NCI-H774 (cell line): ENCODE measurements at regions not wholly inside any gene's neighbourhood (a gene's known extent, or its start where the extent isn't known, plus 50 kb on each side); places are given as distances from the start of the nearest gene placed in this dataset.
"Not testable (repeated sequence)": the region's sequence is repeated elsewhere in the genome, so short reads cannot be mapped to it uniquely, and the experiment has no call there.

Source experiments
- DNase-seq: peaks from one replicate; lab custom pipeline; 2025; lab: John Stamatoyannopoulos, UW

DNA sequence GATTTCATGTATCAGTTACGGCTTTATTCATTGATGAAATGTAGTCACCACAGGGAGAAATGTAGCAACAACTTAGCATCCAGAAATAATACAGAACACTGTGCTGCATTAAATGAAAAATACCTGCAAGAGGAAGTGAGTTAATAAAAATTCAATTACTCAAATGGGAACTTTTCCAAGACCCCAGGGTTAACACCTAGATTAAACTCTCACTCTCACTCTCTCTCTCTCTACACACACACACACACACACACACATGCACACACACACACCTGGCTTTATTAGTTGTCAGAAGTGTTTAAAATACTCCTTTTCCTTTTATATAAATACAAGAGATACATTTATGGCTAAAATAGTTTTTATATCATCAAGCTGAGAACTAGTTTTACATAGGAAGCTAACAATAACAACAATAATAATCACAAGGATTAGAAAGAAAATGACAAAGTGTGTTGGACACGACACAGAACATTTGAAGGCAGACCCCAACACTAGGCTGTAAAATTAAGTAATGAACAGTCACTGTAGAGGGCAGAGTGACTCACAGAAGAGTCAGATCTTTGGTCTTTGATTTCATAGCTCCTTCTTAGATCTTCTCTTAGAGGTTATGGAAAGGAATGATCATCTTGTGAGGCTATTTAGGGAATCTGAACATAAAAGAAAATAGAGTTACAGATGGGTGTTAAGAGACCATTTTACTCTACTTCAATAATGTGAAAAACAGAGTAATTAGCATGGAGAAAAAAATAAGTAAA, 1266.0 kb upstream of the ADGRL2 start:
- no peak for DNase-seq

DNA sequence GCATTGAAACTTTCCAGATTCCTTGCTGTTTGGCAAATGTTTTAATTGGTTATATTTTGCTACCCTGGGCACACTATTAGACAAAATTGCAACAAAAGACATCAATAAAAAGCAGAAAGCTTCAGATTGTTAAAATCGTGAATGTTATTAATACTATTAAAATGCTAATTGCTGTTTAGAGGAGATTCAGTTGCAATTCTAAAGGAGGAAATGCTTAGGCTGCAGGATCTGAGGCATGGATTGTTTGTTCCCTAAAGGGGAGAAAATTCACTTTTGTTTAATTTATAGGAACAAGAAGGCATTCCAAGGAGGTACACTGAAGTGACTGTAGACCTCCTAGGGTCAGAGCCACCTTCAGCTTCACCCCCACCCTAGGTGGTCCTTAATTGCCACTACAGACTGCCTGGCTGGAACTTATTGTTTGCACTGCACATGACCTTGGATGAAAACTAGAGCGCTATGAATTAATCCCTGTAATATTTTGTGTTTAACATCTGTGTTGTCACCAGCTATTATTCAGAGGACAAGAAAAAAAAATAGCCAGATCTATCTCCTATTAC, 1266.9 kb upstream of the ADGRL2 start:
- no peak for DNase-seq

DNA sequence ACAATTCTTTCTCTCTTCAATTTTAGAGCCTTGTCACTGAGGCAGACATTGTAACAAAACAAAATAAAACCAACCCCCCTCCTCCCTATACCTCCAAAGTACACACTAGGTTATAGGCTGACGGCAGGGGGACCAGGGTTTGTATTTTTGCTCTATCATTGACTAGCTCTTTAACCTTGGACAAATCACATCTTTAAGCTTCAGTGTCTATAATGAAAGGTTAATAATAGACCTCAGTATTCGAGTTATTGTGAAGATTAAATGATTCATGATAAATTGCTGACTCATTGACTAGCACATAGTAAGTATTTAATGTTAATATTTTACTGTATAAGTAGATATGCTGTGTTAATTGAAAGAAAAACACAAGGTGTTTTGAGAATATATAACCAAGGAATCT, 1267.6 kb upstream of the ADGRL2 start:
- no peak for DNase-seq

DNA sequence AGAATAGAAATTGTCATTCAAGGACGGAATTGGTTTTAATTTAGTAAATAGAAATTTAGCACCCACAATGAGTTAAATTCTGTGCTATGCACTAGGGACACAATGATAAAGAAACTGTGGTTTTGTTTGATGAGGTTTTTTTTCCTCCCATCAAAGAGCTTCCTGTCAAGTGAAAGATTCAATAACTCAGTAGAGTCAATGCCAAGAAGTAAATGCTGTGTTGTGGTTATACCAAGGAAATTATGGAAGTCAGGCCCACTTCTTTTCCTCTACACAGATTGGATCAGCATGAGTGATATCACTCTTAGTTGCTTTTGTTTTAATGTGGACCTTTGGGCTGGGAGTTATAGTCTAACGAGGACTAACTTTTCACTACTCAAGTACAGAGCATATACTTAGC, 1269.6 kb upstream of the ADGRL2 start:
- DNase-seq: no peak

DNA sequence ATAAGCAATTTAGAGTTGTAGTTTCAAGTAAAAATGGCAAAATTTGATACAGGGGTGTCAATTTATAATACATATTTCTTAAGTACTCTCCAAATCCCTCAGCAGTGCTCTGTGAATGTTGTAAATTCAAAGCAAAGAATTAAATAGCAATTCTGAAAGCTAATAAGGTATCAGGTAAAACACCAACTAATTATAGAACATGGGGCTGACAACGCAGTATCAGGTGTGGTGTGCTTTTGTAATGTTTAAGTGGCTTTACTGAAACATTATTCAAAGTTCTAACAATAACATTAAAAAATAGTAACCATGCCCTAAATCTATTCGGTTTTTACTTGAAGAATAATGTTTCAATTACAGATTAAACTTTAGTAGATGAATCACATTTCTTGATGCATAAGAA, 1271.2 kb upstream of the ADGRL2 start:
- no peak for DNase-seq

DNA sequence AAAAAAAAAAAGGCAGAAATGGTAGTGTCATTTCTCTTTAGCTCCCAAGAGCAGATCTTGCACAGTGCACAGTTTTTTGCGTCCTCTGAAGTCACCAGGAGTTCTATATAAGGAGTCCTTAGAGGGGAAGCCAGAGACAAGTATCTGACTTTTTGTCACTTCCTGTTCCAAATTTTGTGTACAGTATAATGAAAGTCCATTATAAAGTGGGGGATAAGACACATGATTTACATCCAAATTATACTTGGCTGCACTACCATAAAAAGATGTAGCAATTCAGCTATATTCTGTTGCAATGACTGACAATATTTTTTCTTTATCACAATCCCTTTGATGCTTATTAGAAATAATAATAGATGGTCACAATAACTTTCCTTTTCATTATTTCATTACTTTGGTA, 1276.9 kb upstream of the ADGRL2 start:
- no peak for DNase-seq

DNA sequence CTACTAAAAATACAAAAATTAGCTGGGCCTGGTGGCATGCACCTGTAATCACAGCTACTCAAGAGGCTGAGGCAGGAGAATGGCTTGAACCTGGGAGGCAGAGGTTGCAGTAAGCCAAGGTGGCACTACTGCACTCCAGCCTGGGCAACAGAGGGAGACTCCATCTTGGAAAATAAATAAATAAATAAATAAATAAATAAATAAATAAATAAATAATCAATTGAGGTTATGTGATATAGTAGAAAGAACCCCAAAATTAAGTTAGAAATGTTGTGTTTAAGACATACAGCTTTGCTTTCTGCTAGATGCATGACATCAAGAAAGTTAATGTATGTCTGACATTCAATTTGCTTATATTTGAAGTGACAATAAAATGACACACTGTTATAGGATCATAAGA, 1277.7 kb upstream of the ADGRL2 start:
- DNase-seq: not testable (repeated sequence)

DNA sequence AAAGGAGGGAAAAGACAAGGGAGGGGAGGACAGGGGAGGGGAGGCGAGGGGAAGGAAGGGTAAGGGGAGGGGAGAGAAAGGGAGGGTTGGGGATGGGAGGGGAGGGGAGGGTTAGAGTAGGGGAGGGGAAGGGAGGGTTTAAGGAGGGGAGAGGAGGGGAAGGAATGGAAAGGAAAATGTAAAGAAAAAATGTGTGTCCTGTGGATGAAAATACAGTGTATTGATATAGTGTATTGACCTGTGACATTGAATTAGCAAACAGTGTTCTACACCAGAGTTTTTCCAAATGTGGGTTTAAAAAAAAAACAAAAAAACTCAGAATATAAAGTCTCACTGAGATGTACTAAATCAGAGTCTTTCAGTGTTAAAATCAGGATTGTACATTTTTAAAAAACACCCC, 1279.8 kb upstream of the ADGRL2 start:
- DNase-seq: no peak

DNA sequence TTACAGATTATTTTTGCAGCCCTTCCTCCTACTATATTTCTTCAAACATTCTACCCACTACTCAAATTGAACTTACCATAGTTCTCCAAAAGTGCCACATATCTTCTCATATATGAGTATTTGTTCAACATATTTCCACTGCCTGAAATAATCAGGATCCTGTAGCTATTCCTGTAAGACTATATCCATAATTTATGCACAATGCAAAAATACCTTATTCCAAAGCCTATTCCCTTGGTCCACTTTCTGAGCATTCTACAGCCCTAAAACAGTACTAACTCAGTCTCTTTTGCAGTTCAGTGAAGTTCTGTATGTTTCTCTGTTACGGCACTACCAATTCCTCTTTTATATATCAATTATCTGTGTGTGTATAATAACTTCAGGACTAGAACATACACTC, 1283.7 kb upstream of the ADGRL2 start:
- DNase-seq: no peak

DNA sequence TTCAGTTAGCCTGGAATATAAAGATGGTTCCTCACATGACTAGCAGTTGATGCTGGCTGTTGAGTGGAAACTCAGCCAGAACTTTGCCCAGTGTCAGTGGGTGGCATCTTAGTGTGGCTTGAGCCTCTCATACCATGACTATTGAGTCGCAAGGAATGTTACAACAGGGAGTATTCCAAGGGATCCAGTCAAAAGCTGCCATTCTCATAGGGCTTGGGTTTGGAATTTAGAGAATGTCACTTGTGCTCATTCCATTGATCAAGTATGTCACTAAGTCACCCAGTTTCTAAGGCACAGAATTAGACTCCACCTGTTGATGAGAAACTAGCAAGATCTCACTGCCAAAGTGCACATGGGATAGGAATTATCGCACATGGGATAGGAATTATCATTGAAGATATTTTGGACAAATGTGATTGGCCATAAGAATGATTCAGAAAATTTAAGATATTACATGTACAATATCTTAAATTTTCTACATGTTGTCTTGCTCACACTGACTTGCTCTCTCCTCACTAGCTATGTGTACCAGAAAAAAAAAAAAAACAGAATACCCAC, 1290.7 kb upstream of the ADGRL2 start:
- no peak for DNase-seq

DNA sequence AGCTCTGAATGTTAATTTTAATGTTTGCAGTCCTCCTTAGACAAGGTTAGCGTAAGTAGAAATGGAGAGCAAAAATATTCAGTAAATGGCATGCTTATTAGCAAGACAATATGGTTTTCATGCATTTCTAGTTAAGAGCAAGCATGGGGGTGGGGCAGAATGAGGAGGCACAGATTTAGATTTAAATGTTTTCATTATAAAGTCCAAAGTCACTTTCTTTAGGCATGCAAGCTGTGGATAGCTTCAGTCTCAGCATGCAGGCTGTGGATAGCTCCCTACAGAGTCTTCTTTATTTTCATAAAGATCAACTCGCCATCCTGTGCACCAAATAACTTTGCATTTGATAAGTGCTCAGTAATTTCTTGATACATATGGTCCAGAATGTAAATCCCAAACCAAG, 1294.5 kb upstream of the ADGRL2 start:
- DNase-seq: no peak

DNA sequence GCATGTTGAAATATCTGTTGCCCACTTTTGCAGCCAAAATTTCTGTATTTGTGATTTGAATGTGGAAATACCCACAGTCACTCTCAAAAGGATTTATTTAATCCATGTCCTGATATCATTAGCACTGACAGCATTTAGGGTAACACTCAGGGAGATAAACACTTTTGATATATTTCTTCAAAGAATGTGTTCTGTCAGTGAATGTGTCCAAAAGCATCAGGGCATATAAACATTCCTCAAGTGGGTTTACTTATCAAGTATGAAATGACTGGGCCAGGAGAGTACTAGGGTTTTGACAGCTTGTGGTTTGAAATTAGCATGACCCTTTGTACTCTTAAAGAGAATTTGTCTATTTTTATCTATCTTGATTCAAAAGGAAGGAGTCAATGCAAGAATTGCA, 1302.1 kb upstream of the ADGRL2 start:
- DNase-seq: no peak

DNA sequence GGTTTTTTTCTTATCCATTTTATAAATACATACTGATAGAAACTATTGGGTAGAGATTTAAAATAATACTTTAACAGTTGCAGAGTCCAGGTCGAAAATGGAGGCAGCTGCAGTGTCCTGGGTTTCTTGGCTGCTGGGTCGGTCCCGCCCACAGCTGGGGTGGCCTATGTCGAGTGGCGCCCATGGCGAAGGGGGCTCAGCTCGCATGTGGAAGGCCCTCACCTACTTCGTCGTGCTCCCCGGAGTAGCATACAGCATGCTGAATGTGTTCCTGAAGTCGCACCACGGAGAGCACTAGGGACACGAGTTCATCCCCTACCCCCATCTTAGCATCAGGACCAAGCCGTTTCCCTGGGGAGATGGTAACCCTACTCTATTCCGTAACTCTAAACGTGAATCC, 1304.9 kb upstream of the ADGRL2 start:
- no peak for DNase-seq

DNA sequence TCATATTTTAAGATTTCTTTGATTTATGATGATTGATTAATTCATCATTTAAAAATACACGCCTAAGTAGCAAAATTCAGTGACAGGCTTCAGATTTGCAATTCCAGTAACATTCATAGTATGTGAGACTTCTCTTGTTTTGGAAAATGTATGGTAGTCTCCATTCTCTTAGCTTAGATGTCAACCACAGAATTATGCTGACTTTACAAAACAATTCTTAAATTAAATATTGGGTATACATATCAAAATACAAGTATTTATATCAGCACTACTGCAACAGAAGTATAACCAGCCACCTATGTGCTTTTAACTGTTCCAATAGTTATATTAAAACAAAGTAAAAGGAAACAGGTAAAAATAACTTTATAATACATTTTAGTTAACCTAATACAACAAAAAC, 1328.6 kb upstream of the ADGRL2 start:
- no peak for DNase-seq

DNA sequence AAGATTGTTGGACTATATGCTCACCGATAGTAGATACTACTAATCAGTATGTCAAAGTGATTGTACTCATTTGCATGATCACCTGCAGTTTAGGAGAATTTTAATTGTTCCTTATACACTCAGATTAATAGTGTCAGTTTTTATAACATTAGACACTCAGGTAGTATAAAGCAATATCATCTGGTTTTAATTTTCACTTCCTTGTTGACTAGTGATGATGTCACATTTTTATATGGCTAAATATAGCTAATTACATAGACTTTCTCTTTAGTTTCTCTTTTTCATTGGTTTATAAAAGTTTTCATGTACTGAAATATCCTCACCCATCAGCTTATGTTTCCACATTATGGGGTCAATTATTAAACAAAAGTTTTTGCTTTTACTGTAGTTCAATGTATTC, 1332.4 kb upstream of the ADGRL2 start:
- no peak for DNase-seq

DNA sequence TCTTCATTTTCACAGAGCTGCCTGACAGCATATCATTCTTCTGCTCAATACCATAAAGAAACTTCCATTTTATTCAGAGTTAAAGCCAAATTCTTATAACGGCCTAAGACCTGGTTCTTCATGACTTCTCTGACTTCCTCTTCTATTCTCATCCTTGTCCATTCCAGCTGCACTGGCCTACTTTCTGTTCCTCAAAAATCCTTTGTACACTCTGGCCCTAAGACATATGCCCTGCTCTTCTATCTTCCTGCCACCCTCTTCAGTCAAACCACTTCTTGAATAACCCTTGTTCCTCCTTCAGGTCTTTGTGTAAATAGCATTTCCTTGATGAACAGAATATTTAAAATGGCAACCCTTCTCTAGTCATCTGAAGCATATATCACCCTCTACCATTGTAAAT, 1338.7 kb upstream of the ADGRL2 start:
- no peak for DNase-seq

DNA sequence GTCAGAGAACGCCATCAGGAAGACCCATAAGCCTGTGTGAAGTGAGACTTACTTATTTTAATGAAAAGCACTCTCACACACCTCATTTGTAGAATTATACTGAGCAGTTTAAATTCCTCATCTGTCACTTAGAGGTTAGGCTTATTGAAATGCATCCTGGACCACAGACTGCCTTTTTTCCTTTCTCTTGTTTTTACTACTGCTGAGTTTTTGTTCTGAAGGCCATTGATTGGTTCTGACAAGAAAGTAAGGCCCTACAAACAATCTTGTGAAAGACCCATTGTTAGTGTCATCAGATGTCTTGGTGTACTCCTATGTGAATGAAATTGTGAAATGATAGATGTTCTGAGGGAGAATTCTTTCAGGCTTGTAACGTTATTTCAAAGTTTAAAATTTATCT, 1343.3 kb upstream of the ADGRL2 start:
- DNase-seq: no peak

DNA sequence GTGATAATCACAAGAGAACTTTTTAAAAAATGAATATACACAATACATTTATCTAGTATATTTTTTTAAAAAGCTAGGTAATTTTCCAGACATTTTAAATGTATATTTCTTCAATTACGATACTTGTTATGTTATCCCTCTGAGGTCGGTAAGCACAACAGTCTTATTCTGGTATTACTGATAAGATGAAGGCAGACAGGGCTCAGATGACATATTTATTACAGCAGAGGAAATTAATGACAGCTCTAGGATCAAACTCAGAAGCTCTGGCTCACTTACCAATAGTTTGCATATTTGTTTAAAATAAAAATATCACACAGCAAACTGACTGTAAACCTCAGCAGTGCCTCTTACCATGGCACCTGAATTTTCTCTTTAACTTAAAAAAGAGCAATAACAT, 1347.0 kb upstream of the ADGRL2 start:
- DNase-seq: no peak

DNA sequence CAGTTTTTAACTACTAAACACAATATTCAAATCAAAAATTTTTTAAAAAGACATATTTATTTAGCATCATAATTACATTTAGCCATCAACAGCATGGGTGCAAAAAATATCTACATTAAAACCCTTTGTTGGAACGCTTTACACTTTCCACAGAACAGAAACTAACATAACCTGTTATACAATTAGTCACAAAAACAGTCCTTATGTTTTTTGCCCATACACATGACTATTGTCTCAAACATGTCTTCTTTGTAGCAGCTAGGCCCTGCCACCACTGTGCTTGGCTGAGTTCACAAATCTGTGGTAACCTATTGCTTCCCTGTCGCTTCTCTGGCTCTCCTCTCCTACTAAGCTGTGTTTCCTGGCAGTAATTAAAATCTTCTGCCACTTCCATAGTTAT, 1350.0 kb upstream of the ADGRL2 start:
- DNase-seq: no peak

DNA sequence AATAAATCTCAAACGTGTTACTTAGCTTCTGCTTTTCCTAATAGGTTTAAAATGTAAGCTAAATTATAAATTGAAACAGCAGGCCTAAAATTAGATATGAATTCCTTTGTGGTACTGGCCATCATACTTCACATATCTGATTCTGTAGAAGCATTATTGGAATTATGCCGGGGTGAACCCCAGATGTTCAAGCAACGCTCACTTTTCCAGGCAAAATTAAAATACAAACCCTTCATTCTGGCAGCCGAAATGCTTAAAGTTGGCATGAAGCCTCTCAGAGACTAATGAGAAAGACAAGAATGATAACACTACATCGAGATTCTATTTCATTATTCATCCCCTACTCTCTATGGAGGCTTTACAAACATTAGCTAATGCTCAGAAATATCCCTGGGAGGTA, 1352.7 kb upstream of the ADGRL2 start:
- no peak for DNase-seq

DNA sequence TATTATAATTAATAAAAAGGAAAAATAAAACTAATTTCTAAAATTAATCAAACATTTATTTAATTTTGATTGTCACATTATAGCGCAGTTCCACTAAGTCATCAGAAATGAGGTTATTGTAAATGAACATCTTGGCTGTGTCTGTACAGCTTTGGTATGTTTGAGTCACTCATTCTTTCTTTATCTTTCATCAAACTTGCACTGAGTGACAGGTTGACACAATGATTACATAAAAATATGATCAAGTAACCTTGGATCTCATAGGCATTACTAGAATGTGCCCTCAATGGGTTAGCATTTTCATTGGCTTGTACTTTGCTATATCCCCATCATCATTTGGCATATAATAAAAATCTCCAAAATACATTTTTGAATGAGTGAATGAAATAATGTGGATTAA, 1353.2 kb upstream of the ADGRL2 start:
- no peak for DNase-seq

DNA sequence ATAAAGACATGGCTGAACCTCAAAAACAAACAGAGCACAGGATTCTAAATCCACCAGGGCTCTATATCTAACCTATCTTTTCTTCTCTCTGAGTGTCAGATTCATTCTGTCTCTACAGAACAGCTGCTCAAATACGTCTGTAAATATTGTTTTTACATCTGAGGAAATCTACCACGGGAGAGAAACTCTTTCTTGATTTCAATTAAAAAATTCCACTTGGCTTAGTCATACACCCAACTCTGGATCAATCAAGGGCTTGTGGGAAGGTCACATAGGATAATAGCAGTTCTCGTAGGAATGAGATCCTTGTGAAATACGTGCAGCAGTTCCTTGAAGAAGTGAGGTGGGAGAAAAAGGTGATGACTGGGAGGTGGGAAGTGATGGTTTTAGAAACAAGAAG, 1355.7 kb upstream of the ADGRL2 start:
- DNase-seq: no peak

DNA sequence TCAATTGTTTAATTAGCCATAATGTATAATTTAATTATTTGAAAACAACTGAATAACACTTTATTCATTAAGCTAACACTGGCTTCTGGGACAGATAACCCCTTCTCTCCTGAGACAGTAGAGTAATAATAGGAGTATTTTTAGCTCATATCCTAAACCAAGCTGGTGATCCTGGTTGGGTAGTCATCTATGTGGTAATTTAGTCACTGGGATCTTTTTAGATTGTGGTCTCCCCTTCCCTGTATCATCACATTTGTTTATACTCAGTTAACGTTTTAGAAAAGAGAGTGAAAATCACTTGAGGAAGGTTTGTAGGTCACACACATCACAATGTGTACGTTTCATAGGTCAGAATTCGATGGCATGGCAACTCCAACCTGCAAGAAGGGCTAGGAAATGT, 1356.6 kb upstream of the ADGRL2 start:
- no peak for DNase-seq

DNA sequence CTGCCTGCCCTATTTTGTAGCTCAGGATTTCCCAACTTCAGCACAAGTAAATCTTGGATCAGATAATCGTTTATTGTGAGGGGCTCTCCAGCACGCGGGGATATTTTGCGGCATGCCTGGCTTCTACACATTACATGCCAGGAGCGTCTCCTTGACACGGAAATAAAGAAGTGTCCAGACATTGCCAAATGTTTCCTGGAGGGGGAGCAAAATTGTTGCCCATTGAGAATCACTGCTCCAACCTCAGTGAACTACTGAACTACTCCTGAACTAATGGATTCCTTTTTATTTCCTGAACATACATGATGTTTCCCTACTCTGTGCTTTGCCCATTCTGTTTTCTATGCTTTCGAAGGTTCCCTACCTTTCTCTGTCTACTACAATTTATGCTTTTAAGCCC, 1359.1 kb upstream of the ADGRL2 start:
- DNase-seq: no peak
